ENCODE measurements at regions not wholly inside any gene's neighbourhood (a gene's known extent, or its start where the extent isn't known, plus 50 kb on each side); places are given as distances from the start of the nearest gene placed in this dataset.

DNA sequence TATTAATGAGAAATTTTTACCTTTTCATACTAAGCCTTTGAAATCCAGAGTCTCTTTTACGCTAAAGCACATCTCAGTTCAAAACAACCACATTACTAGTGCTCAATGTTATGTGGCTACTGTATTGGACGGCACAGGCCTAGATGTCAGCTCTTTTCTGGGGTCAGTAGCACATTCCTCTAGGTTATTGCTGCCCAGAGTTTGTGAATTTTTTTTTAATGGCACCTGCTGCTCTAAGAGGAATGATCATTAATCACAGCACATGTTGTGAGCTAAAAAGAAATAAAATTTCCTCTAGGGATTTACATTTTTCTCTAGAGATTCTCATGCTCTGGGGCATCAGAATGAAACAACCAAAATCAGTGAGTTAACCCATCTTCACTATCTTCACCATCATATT, 436.8 kb upstream of the THBS1 start:
- Mint-ChIP-seq H3K27ac (ENCODE audit: unreplicated experiment) (no peak overlapping the region), H3K36me3 (ENCODE audit: insufficient read depth, unreplicated experiment) (no peaks in the 10 kb centered on the region), H3K9me3 (ENCODE audit: unreplicated experiment) (no peaks in the 10 kb centered on the region), H3K27me3 (ENCODE audit: insufficient read depth, unreplicated experiment) (no peaks in the 10 kb centered on the region), H3K4me3 (ENCODE audit: unreplicated experiment) (no peak overlapping the region), H3K4me1 (ENCODE audit: low read depth, unreplicated experiment) (peaks cover 9% of the 10 kb centered on the region)
- Histone ChIP-seq H3K36me3 (ENCODE audit: control insufficient read depth, insufficient read depth, low read length) (no peaks in the 10 kb centered on the region; the same call in 1 of the 2 replicates), H3K4me1 (peaks cover 30% of the 10 kb centered on the region), H3K27me3 (replicated peaks; ENCODE audit: control insufficient read depth, insufficient read depth, low read length) (no peaks in the 10 kb centered on the region), H3K9me3 (no peaks in the 10 kb centered on the region), H3K4me3 (ENCODE audit: low read depth, low read length) (no peak overlapping the region)
- no peak for DNase-seq
- no TSS peak for BruUV-seq (replicated peaks)
- TF ChIP-seq, protein P1, sequence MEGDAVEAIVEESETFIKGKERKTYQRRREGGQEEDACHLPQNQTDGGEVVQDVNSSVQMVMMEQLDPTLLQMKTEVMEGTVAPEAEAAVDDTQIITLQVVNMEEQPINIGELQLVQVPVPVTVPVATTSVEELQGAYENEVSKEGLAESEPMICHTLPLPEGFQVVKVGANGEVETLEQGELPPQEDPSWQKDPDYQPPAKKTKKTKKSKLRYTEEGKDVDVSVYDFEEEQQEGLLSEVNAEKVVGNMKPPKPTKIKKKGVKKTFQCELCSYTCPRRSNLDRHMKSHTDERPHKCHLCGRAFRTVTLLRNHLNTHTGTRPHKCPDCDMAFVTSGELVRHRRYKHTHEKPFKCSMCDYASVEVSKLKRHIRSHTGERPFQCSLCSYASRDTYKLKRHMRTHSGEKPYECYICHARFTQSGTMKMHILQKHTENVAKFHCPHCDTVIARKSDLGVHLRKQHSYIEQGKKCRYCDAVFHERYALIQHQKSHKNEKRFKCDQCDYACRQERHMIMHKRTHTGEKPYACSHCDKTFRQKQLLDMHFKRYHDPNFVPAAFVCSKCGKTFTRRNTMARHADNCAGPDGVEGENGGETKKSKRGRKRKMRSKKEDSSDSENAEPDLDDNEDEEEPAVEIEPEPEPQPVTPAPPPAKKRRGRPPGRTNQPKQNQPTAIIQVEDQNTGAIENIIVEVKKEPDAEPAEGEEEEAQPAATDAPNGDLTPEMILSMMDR (IDR thresholded peaks at IDR 0.05; ENCODE audit: insufficient read depth in 1 of 2, low read depth in 1 of 2, low read length in 1 of 2, severe bottlenecking in 1 of 2, unreplicated experiment in 1 of 2), result no peak
- intact Hi-C loops (cut with micrococcal nuclease; ENCODE audit: unreplicated experiment), result no loop called here
- CTCF ChIA-PET, result interaction anchor here (0.6 kb wide), 1 partner anchor 280 kb away, joined by 3 read pairs; no protein-coding TSS in a partner anchor
- POLR2A ChIA-PET, result no interaction called here

DNA sequence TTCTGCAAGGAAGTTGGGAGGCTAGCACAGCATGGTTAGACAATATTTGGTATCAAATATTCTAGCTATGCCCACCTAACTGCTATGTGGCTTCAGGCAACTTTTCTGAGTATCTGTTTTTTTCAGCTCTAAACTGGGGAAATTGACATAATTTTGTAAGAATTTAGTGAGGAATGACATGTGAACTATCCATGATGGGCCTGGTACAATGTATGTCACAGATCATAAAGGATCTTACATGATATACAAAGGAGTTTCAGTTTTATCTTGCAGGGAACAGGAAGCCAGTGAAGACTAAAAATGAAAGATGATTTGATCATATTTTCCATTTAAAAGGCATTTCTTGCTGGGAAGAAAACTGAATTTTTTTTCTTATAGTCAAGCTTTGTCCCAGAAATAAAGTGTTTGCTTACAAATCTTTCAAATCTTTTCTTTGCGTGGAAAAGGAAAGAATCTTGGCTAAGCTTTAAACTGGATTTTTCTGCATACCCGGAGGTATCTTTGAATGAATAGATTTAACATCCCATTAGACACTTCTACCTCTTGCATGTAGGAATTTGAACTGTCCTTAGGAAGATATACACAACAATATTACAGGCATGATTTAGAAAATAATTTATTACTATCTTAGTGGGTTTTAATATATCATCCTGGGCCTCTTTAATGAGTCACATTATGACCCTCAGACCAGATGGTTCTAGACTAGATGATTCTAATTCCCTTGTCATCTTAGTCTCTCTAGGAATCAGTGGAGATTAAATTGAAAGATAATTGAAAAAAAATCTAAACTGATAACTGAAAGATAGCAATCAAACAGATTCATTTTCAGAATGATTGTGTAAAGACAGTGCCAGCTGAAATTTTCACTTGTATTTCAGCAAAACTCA, 436.0 kb upstream of the THBS1 start:
- BruUV-seq (replicated peaks), result no TSS peak
- Mint-ChIP-seq H3K9me3 (ENCODE audit: unreplicated experiment) (no peaks in the 10 kb centered on the region), H3K36me3 (ENCODE audit: insufficient read depth, unreplicated experiment) (no peaks in the 10 kb centered on the region), H3K4me3 (ENCODE audit: unreplicated experiment) (no peak overlapping the region), H3K4me1 (ENCODE audit: low read depth, unreplicated experiment) (peaks cover 9% of the 10 kb centered on the region), H3K27ac (ENCODE audit: unreplicated experiment) (no peak overlapping the region), H3K27me3 (ENCODE audit: insufficient read depth, unreplicated experiment) (no peaks in the 10 kb centered on the region)
- no peaks in the 10 kb centered on the region for H3K27me3 ChIP-seq (replicated peaks; ENCODE audit: control insufficient read depth, insufficient read depth, low read length)
- TF ChIP-seq, protein P1 (IDR thresholded peaks at IDR 0.05; ENCODE audit: insufficient read depth in 1 of 2, low read depth in 1 of 2, low read length in 1 of 2, severe bottlenecking in 1 of 2, unreplicated experiment in 1 of 2), result no peak
- CTCF ChIA-PET, result no interaction called here
- H3K4me1 ChIP-seq, result peaks cover 22% of the 10 kb centered on the region
- no peak for DNase-seq
- POLR2A ChIA-PET, result no interaction called here
- no peaks in the 10 kb centered on the region for H3K9me3 ChIP-seq
- intact Hi-C loops (cut with micrococcal nuclease; ENCODE audit: unreplicated experiment), result no loop called here
- no peaks in the 10 kb centered on the region; the same call in 1 of the 2 replicates for H3K36me3 ChIP-seq (ENCODE audit: control insufficient read depth, insufficient read depth, low read length)
- no peak overlapping the region for H3K4me3 ChIP-seq (ENCODE audit: low read depth, low read length)

DNA sequence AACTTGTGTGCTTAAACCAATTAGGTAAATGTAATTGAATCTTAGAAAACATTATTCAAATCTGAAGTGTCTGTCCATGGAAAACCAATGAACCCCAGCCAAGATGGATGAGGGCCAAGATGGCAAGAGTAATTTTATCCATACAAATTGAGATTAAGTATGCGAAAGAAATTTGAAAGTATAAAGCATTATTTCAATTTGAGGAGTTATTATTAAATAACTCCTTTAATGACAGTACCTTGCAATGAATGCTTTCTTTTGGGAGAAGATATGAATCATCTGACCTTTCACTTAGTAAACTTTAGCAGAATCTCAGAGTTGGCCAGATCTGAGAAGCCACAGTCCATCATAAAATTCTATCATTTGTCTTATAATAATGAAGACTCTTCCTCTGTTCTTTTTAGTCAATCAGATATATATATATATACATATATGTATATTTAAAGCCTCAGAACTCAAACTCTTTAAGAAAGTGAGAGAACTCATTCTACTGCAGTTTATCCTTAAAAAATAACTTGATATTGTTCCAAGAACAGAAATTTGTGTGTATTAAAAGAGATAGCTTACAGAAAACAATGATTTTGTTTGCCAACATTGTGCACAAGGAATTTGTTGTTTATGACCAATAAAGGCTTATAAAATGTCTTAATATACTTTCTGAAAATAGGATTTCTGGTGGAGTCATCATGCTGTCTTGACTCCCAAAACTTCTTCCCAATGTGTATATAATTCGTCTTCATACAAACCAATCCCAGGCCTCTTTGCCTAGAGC, 434.8 kb upstream of the THBS1 start:
- Mint-ChIP-seq H3K4me3 (ENCODE audit: unreplicated experiment) (no peak overlapping the region), H3K27ac (ENCODE audit: unreplicated experiment) (no peak overlapping the region), H3K27me3 (ENCODE audit: insufficient read depth, unreplicated experiment) (no peaks in the 10 kb centered on the region), H3K4me1 (ENCODE audit: low read depth, unreplicated experiment) (peaks cover 2% of the 10 kb centered on the region), H3K36me3 (ENCODE audit: insufficient read depth, unreplicated experiment) (no peaks in the 10 kb centered on the region), H3K9me3 (ENCODE audit: unreplicated experiment) (no peaks in the 10 kb centered on the region)
- CTCF ChIA-PET, result no interaction called here
- Histone ChIP-seq H3K36me3 (ENCODE audit: control insufficient read depth, insufficient read depth, low read length) (no peaks in the 10 kb centered on the region; the same call in 1 of the 2 replicates), H3K4me1 (peaks cover 10% of the 10 kb centered on the region), H3K9me3 (no peaks in the 10 kb centered on the region), H3K4me3 (ENCODE audit: low read depth, low read length) (no peak overlapping the region), H3K27me3 (replicated peaks; ENCODE audit: control insufficient read depth, insufficient read depth, low read length) (no peaks in the 10 kb centered on the region)
- intact Hi-C loops (cut with micrococcal nuclease; ENCODE audit: unreplicated experiment), result no loop called here
- DNase-seq, result no peak
- TF ChIP-seq, protein P1 (IDR thresholded peaks at IDR 0.05; ENCODE audit: insufficient read depth in 1 of 2, low read depth in 1 of 2, low read length in 1 of 2, severe bottlenecking in 1 of 2, unreplicated experiment in 1 of 2), result no peak
- POLR2A ChIA-PET, result no interaction called here
- no TSS peak for BruUV-seq (replicated peaks)

All from Caco-2 (cell line).